RWPE1 (cell line): ENCODE measurements at regions not wholly inside any gene's neighbourhood (a gene's known extent, or its start where the extent isn't known, plus 50 kb on each side); places are given as distances from the start of the nearest gene placed in this dataset.

ENCODE experiments used
- CTCF ChIA-PET: fragments of 350-600 bp; sonication (Branson Sonifier 250); formaldehyde crosslinking; extraction: SDS; loops from one replicate; lab custom pipeline; 2021; lab: Yijun Ruan, JAX
- POLR2A ChIA-PET: fragments of 400-600 bp; formaldehyde crosslinking; extraction: SDS; loops from one replicate; lab custom pipeline; 2020; ENCODE audit warnings: antibody characterized with exemption; ENCODE audit not compliant: low non-redundant PET; lab: Yijun Ruan, JAX
- DNase-seq: peaks from one replicate; pipeline ENCODE4 v3.0.0; 2012; ENCODE audit warnings: low spot score
- H3K27ac ChIP-seq: fragments of 450-650 bp; 2 replicates; pipeline ENCODE4 v1.5.1; 2017
- CTCF ChIP-seq: fragments of 450-650 bp; conservative IDR thresholded peaks from 2 replicates; pipeline ENCODE4 v1.5.1; 2017; ENCODE audit warnings: low read depth, mild to moderate bottlenecking

- CTCF ChIA-PET: interaction anchor here (0.7 kb wide), 1 partner anchor 9 kb away, joined by 3 read pairs; no protein-coding TSS in a partner anchor
- no peak overlapping the region for H3K27ac ChIP-seq
- no peak for DNase-seq
- POLR2A ChIA-PET: no interaction called here
- no peak for TF ChIP-seq CTCF
Measured at GRCh38 chr2:84243788-84244733, 215.0 kb downstream of the SUCLG1 start.

GRCh38 chr2:84238907-84239306 lies 220.2 kb downstream of the SUCLG1 start:
- H3K27ac ChIP-seq: no peak overlapping the region
- no peak for DNase-seq
- POLR2A ChIA-PET: no interaction called here
- CTCF ChIA-PET: no interaction called here
- TF ChIP-seq CTCF: no peak

DNA sequence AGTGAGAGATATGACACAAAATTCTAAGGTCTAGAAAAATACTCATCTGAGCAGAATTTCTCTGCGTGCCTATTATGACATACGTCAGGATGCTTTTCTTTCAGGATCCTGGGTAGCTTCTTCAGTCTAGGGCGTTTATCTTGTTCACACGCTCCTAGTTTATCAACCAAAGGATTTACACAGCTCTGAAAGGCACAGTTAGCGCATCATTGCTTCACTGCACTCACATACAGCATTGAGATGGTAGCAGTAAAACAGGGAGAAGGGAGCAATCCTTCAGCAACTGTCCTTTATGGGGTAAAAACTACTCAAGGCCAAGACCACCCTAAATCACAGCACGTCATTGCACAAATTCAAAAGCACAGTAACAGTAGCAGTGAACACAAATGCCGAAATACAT lies 222.8 kb downstream of the SUCLG1 start:
- ChIA-PET POLR2A (no interaction called here), CTCF (no interaction called here)
- no peak for TF ChIP-seq CTCF
- no peak overlapping the region for H3K27ac ChIP-seq
- DNase-seq: no peak

DNA sequence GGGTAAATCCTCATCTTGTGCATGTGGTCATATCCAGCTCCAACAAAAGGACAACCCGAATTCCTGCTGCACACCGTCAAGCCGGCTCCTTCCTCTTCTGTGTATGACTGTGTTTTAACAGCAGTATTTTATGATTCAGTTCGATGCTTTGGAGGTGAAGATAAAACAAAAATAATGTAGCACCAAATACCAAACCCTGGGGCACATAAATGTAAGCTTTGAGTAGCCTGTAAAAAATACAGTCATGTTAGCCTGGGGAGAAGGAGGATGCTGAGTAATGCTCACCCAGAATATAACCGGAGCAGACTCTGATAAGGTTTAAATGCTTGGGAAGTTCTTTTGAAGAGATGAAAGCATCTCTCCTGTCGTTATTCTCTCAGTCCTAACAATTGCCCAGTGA lies 225.0 kb downstream of the SUCLG1 start:
- no peak overlapping the region for H3K27ac ChIP-seq
- ChIA-PET POLR2A (no interaction called here), CTCF (interaction anchor here (0.8 kb wide), 1 partner anchor 10 kb away, joined by 3 read pairs; no protein-coding TSS in a partner anchor)
- no peak for TF ChIP-seq CTCF
- no peak for DNase-seq

GRCh38 chr2:84231478-84231877 lies 227.6 kb downstream of the SUCLG1 start:
- TF ChIP-seq CTCF: no peak
- H3K27ac ChIP-seq: no peak overlapping the region
- DNase-seq: no peak
- ChIA-PET POLR2A (no interaction called here), CTCF (no interaction called here)

- no peak overlapping the region for H3K27ac ChIP-seq
- ChIA-PET POLR2A (no interaction called here), CTCF (no interaction called here)
- TF ChIP-seq CTCF: no peak
- no peak for DNase-seq
Measured at GRCh38 chr2:84224121-84224520, 235.0 kb downstream of the SUCLG1 start.
